ENCODE measurements at regions not wholly inside any gene's neighbourhood (a gene's known extent, or its start where the extent isn't known, plus 50 kb on each side); places are given as distances from the start of the nearest gene placed in this dataset.

- DNase-seq (ENCODE audit: low read depth) = no peak
These were observed 50.3 kb upstream of the CBFA2T3 start for GRCh38 chr16:89027281-89027680.

GRCh38 chr16:89031715-89032659 is 55.0 kb upstream of the CBFA2T3 start:
- no peak for DNase-seq (ENCODE audit: low read depth)

DNA sequence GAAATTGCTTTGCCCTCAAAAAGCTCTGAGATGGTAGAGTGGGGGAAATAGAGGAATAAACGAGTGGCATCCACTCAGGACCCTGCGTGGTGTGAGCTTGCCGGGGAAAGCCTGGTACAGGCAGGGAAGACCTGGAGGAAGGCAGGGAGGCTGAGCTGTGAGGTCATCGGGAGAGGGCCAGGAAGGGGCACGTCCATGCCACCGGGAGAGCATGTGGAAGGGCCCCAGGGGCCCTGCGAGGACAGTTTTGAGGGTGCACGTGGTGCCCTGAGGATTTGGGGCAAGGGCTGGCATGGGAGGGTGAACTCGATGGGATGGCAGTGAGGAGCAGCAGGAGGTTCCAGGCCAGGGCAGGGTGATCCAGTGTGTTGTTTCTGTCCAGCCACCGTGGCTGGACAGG is 56.3 kb upstream of the CBFA2T3 start:
- DNase-seq (ENCODE audit: low read depth) = no peak

GRCh38 chr16:89033796-89034572 is 57.0 kb upstream of the CBFA2T3 start:
- no peak for DNase-seq (ENCODE audit: low read depth)

DNA sequence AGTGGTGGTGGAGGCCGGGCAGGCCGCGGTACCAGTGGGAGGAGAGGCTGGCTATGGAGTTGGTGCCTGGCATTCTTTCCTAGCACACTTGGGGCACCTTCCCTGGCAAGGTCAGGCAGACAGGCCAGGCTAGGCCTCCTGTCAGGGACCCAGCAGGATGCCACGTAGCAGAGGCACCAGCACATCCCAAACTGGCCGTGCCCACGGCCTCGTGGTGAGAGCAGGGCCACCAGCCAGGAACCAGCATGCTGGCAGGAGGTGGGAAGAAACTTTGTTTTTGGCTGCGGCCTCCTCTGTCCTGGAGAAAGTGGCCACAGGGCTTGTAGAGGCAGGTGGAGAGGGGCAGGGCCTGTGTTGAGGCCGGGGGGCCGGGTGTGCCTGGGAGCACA is 57.6 kb upstream of the CBFA2T3 start:
- DNase-seq (ENCODE audit: low read depth) = no peak

DNA sequence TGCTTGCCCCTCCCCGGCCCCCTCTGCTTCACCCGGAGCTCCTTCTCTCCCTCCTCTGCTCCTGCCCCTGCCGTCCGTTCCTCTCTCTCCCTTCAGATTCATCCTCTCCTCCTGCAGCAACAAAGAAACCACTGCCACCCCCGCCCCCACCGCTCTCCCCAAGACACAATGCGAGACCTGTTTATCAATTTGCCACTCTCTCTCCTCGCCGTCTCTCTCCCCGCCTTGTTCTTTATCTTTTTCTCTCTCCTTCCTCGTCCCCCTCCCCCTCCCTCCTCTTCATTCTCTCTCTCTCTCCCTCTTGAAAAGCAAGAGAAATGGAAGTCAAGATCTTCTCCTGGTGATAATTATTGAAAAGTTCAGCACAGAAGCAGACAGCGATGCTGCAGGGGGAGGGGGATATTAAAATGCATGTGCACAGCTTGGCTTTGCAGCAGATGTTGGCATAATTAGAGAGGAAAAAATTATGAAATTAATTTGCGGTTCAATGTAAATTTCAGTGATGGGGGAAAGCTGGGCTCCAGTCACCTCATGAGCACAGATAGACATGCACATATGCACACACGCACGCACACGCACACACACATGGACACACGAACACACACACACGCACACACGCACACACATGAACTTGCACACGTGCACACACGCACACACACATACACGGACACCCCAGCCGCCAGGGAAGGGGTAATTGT is 58.1 kb upstream of the CBFA2T3 start:
- DNase-seq (ENCODE audit: low read depth) = no peak

GRCh38 chr16:89035669-89036570 is 57.7 kb upstream of the ACSF3 start:
- no peak for DNase-seq (ENCODE audit: low read depth)

DNA sequence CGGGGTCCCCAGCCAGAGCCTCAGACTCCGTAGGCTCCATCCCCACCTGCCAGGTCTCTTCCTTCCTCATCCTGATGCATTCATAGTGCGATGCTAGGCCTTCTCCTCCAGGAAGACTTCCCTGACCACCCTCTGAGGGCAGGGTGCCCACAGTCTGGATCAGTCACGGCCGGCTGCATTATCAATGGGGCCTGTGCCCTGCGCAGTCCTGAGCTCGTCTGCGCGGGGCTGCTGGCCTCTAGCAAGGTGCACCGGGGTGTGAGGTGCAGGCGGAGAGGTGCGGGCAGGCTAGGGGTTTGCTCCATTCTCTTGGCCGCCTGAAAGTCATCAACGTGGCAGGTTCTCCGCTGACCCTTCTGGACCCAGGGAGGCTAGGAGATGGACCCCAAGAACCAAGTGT is 56.9 kb upstream of the ACSF3 start:
- no peak for DNase-seq (ENCODE audit: low read depth)

DNA sequence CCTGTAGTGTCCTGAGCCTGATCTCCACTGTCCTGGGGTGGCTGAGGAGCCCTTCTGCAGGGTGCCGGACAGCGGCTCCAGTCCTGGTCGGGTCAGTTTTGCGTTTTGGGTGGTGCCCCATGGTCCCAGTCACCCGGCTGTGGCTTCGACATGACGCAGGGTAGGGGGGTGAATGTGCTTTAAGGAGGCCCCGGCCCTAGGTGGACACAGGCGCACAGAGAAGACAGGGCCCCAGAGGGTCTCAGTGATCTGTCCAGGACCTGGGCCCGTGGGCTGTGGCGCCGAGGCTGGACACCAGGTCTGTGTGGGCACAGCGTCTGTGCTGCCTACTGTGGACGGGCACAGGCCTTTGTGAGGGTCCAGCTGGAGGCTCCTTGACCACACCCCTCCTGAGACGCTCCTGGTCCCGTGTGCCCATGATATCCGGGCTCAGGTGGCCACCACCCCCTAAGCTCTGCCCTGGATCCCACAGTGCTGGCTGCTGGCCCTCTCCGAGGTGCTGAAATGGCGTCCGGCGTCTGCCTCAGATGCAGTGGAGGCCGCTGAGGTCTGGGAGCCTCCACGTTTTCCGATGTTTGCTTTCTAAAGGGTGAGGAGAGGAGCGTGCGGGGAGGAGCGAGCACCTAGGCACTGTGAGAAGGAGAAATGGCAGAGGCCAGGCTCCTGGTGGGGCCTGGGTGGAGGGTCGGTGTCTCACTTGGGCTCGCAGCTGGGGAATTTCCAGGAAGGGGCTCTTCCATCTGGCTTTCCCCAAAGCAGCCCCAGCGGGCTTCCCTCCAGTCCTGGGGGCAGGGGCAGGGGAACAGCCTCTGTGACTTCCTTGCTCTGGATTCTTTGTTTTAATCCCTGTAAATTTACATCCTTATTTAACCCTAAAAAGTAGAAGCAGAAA is 56.1 kb upstream of the ACSF3 start:
- peak; percentile 11 for DNase-seq (ENCODE audit: low read depth)

DNA sequence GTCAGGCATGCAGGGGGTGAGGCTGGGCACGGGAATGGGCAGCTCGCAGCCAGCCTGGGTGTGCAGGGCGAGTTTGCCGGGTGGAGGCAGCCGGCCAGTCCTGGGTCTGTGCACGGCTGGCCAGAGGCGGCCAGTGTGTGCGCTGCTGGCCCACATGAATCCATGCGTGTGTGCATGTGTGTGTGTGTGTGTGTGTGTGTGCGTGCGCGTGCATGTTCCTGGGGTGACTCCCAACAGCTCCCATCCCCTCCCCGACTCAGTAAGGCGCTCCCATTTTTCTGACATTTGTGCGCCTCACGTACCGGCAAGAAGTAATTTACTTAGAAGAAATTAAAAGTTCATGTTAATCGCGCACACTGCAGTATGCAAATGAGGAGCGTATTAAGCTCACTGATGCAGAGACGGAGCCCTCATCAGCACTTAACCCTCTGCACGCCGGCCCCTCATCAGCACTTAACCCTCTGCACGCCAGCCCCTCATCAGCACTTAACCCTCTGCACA is 55.4 kb upstream of the ACSF3 start:
- no peak for DNase-seq (ENCODE audit: low read depth)

DNA sequence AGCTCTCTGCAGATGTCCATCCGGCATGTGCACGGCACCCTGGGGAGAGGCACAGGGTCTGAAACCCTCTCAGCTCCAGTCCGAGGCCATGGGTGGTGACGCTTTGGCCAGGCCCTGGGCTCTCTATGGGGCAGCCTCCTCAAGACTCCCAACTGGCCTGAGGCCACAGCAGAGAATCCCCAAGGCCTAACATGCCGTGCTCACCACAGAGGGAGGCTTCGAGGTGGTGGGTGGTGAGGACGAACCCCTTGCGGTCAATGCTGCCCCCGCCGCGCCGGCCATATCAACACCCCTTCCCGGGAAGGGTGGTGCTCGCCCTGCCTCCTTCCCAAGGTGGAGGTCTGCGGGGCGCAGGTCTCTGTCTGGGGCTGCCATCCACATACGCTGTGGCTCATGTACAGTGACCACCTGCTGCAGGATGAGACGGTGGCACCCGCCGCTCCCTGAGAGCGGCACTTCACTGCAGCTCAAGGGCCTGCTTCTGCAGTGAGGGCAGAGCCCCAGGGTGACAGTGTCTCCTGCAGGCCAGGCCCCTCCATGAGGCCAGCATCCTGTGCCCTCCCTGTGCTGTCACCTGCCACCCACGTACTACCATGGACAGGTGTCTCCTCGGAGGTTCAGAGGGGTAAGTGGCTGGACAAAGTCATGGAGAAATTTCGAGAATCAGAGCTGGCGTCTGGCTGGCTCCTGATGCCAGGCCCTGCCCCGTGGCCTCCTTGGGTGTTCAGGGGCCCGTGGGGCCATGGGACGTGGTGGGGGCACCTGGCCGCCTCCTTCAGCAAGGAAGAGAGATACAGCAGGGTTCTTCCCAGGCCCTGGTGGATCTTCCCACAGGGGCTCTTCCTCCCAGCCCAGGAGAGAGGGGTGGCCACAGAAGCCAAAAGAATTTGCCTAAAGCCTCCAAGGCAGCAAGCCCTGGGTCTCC is 54.6 kb upstream of the ACSF3 start:
- no peak for DNase-seq (ENCODE audit: low read depth)

DNA sequence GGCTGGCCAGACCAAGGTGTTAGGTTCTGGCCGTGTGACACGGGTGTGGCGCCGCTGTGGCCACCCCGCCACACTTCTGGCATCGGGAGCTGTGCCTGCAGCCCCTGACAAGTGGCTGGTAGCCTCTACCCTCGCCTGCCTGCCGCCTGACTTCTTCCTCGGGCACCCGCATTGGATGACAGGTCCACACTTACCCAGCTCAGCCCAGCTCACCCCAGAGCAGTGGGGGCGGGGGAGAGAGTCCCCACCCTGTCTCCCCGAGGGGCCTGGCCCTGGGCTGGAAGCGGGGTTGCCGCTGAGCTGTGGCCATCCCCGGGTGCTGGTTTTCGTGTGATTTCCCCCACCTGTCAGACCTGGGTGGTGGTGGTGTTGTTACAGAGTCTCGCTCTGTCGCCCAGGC is 53.9 kb upstream of the ACSF3 start:
- no peak for DNase-seq (ENCODE audit: low read depth)

DNA sequence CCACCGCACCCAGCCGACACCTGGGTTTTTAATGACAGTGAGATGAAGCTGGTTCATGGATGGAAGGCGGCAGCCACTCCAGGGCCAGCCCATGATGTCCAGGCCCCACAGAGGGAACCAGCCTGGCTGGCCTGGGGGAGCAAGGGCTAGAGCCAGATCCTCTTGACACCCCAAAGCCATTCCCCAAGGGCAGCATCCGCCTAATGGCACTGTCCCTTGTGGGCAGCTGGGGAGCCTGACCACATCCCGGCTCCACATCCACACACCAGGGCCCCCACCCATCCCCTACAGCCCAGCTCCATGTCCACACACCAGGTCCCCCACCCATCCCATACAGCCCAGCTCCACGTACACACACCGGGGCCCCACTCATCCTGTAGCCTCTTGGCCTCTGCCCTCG is 53.3 kb upstream of the ACSF3 start:
- no peak for DNase-seq (ENCODE audit: low read depth)

- DNase-seq (ENCODE audit: low read depth) = no peak
These were observed 52.6 kb upstream of the ACSF3 start for GRCh38 chr16:89040861-89041570.

GRCh38 chr16:89041571-89042481 is 51.8 kb upstream of the ACSF3 start:
- no peak for DNase-seq (ENCODE audit: low read depth)

GRCh38 chr16:89042711-89043551 is 50.7 kb upstream of the ACSF3 start:
- DNase-seq (ENCODE audit: low read depth) = no peak
